SK-N-SH treated with all-trans-retinoic acid at 6 μM for 48 hours (cell line): ENCODE measurements at regions not wholly inside any gene's neighbourhood (a gene's known extent, or its start where the extent isn't known, plus 50 kb on each side); places are given as distances from the start of the nearest gene placed in this dataset.
A peak's percentile ranks its signal among the peaks of the same experiment; 100 is the strongest.

Experiments used
- ATAC-seq: fragments of 200-7000 bp; cut with Tn5 transposase; 3 replicates; pipeline ENCODE4 v1.9.1; 2020; ENCODE audit warnings: mild to moderate bottlenecking, moderate library complexity
- ARNTL ChIP-seq: fragments of 450-650 bp; formaldehyde crosslinking; IDR thresholded peaks from 2 replicates; pipeline ENCODE4 v1.5.0; 2020; ENCODE audit warnings: low read depth, mild to moderate bottlenecking, moderate library complexity, borderline replicate concordance
- CREB5 ChIP-seq: fragments of 250-450 bp; sonication (Bioruptor Pico); IDR thresholded peaks from 2 replicates; pipeline ENCODE4 v1.5.1; 2020; ENCODE audit warnings: low read depth, mild to moderate bottlenecking, moderate library complexity
- CSDC2 ChIP-seq: fragments of 250-450 bp; sonication (Bioruptor Pico); IDR thresholded peaks from 2 replicates; pipeline ENCODE4 v1.5.0; 2020; ENCODE audit warnings: mild to moderate bottlenecking, moderate library complexity
- CSRNP3 ChIP-seq: fragments of 250-450 bp; sonication (Bioruptor Pico); IDR thresholded peaks from 2 replicates; pipeline ENCODE4 v1.5.1; 2021; ENCODE audit warnings: mild to moderate bottlenecking, moderate library complexity
- ESRRG ChIP-seq: fragments of 250-450 bp; sonication (Bioruptor Pico); IDR thresholded peaks from 2 replicates; pipeline ENCODE4 v1.6.1; 2021; ENCODE audit warnings: mild to moderate bottlenecking
- ISL1 ChIP-seq: fragments of 250-450 bp; sonication (Bioruptor Pico); IDR thresholded peaks from 2 replicates; pipeline ENCODE4 v2.1.2; 2022; ENCODE audit warnings: mild to moderate bottlenecking, moderate library complexity
- OSR1 ChIP-seq: fragments of 250-450 bp; sonication (Bioruptor Pico); IDR thresholded peaks from 2 replicates; pipeline ENCODE4 v1.8.0; 2022; ENCODE audit warnings: moderate library complexity, mild to moderate bottlenecking, inconsistent platforms
- PATZ1 ChIP-seq: fragments of 250-450 bp; sonication (Bioruptor Pico); IDR thresholded peaks from 2 replicates; pipeline ENCODE4 v1.8.0; 2020; ENCODE audit warnings: mild to moderate bottlenecking, moderate library complexity, borderline replicate concordance
- POU6F1 ChIP-seq: fragments of 250-450 bp; sonication (Bioruptor Pico); IDR thresholded peaks from 2 replicates; pipeline ENCODE4 v1.8.0; 2021; ENCODE audit warnings: low read depth, mild to moderate bottlenecking, moderate library complexity, borderline replicate concordance
- PPARA ChIP-seq: fragments of 250-450 bp; sonication (Bioruptor Pico); IDR thresholded peaks from 2 replicates; pipeline ENCODE4 v1.5.0; 2020; ENCODE audit warnings: mild to moderate bottlenecking, borderline replicate concordance
- SNAI2 ChIP-seq: fragments of 250-450 bp; sonication (Bioruptor Pico); IDR thresholded peaks from 2 replicates; pipeline ENCODE4 v1.5.0; 2020; ENCODE audit warnings: mild to moderate bottlenecking, moderate library complexity
- TCF4 ChIP-seq: fragments of 250-450 bp; sonication (Bioruptor Pico); IDR thresholded peaks from 2 replicates; pipeline ENCODE4 v1.8.0; 2021; ENCODE audit warnings: mild to moderate bottlenecking, moderate library complexity, borderline replicate concordance
- TOX ChIP-seq: fragments of 250-450 bp; sonication (Bioruptor Pico); IDR thresholded peaks from 2 replicates; pipeline ENCODE4 v1.8.0; 2021; ENCODE audit warnings: mild to moderate bottlenecking, moderate library complexity, borderline replicate concordance
- TSHZ2 ChIP-seq: fragments of 250-450 bp; sonication (Bioruptor Pico); IDR thresholded peaks from 2 replicates; pipeline ENCODE4 v1.5.0; 2020; ENCODE audit warnings: mild to moderate bottlenecking, moderate library complexity
- ZC3H10 ChIP-seq: fragments of 250-450 bp; sonication (Bioruptor Pico); IDR thresholded peaks from 2 replicates; pipeline ENCODE4 v1.5.1; 2021; ENCODE audit warnings: mild to moderate bottlenecking, moderate library complexity
- ZFP3 ChIP-seq: fragments of 250-450 bp; sonication (Bioruptor Pico); IDR thresholded peaks from 2 replicates; pipeline ENCODE4 v1.5.0; 2020; ENCODE audit warnings: mild to moderate bottlenecking, moderate library complexity
- ZFP30 ChIP-seq: fragments of 450-650 bp; formaldehyde crosslinking; IDR thresholded peaks from 2 replicates; pipeline ENCODE4 v1.5.0; 2022; ENCODE audit warnings: mild to moderate bottlenecking, moderate library complexity
- ZNF565 ChIP-seq: fragments of 450-650 bp; formaldehyde crosslinking; conservative IDR thresholded peaks from 2 replicates; pipeline ENCODE4 v1.5.0; 2020; ENCODE audit warnings: low read depth, mild to moderate bottlenecking, moderate library complexity
- ZNF70 ChIP-seq: fragments of 450-650 bp; formaldehyde crosslinking; IDR thresholded peaks from 2 replicates; pipeline ENCODE4 v1.5.0; 2020; ENCODE audit warnings: mild to moderate bottlenecking, moderate library complexity
- ZNF8 ChIP-seq: fragments of 450-650 bp; formaldehyde crosslinking; IDR thresholded peaks from 2 replicates; pipeline ENCODE4 v1.5.0; 2020; ENCODE audit warnings: mild to moderate bottlenecking, moderate library complexity

GRCh38 chr4:181859439-181859838, 383.8 kb upstream of the TENM3 start:
- TF ChIP-seq ZFP3: no peak
- TF ChIP-seq, all 23 proteins: peak for 0
- no peak for ATAC-seq

GRCh38 chr4:181860157-181860556, 383.0 kb upstream of the TENM3 start:
- ATAC-seq: peak; percentile 93
- TF ChIP-seq ISL1 (CRISPR knock-in tag) (peak; percentile 88), TCF4 (CRISPR knock-in tag) (peak; percentile 62), OSR1 (no peak), TSHZ2 (peak; percentile 79)

- ATAC-seq: no peak
- TF ChIP-seq ZC3H10 (CRISPR knock-in tag) (no peak), TSHZ2 (no peak), ARNTL (no peak), ZFP30 (CRISPR knock-in tag) (no peak), ZNF565 (CRISPR knock-in tag) (no peak), CSRNP3 (CRISPR knock-in tag) (no peak), PATZ1 (no peak), ZNF8 (CRISPR knock-in tag) (no peak), TOX (CRISPR knock-in tag) (no peak), POU6F1 (no peak), PPARA (CRISPR knock-in tag) (no peak)
Measured at GRCh38 chr4:181860668-181861067, 382.5 kb upstream of the TENM3 start.

- ATAC-seq: no peak
- TF ChIP-seq ZC3H10 (CRISPR knock-in tag) (no peak), CSDC2 (CRISPR knock-in tag) (no peak), OSR1 (no peak), TCF4 (CRISPR knock-in tag) (no peak), SNAI2 (CRISPR knock-in tag) (no peak), PATZ1 (no peak), CSRNP3 (CRISPR knock-in tag) (no peak), ESRRG (CRISPR knock-in tag) (no peak), ZFP3 (no peak), ZNF565 (CRISPR knock-in tag) (no peak), CREB5 (no peak), PPARA (CRISPR knock-in tag) (no peak), ISL1 (CRISPR knock-in tag) (no peak), ZNF70 (CRISPR knock-in tag) (no peak)
Measured at GRCh38 chr4:181863856-181864255, 379.3 kb upstream of the TENM3 start.
